ENCODE measurements at regions not wholly inside any gene's neighbourhood (a gene's known extent, or its start where the extent isn't known, plus 50 kb on each side); places are given as distances from the start of the nearest gene placed in this dataset.
"Not testable (repeated sequence)": the region's sequence is repeated elsewhere in the genome, so short reads cannot be mapped to it uniquely, and the experiment has no call there.

DNA sequence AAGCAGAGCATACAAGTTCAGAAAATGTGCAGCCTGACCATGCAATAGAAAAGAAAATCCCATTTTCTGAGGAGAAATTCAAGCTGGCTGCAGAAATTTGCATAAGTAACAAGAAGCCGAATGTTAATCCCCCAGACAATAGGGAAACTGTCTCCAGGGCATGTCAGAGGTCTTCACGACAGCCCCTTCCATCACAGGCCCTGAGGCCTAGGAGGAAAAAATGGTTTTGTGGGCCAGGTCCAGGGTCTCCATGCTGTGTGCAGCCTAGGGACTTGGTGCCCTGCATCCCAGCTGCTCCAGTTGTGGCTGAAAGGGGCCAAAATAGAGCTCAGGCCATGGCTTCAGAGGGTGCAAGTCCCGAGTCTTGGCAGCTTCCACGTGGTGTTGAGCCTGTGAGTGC lies 225.8 kb upstream of the MSX2 start:
- DNase-seq, result not testable (repeated sequence)

GRCh38 chr5:174500636-174501035 lies 223.7 kb upstream of the MSX2 start:
- no peak for DNase-seq

DNA sequence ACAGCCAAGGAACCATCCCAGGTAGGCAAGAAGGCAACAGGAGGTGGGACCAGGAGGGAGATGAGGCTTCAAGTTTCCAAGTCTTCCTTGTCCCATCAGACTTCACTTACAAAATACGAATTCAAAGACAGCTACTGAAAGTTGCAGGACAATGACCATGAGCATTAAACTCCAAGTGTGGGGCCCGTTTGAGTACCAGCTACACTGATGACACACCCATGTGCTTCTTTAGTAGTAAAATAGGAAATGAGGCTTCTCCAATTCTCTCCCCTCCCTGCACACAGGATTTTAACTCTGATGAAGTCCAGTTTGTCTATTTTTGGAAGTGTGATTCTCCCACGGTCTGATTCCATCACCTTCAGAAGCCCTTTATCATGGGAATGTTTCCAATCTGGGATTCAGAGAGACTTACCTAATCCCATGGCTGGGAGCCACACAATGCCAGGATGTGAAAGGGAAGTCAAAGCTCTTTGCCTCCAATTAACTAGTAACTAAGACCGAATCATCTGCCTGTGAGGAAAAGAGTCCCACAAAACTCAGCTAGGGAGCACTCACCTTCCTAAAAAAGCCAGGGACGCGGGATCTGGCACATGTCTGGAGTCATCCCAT lies 222.8 kb upstream of the MSX2 start:
- DNase-seq, result peak; percentile 36

- DNase-seq, result no peak
Measured at GRCh38 chr5:174503086-174503460, 221.3 kb upstream of the MSX2 start.

DNA sequence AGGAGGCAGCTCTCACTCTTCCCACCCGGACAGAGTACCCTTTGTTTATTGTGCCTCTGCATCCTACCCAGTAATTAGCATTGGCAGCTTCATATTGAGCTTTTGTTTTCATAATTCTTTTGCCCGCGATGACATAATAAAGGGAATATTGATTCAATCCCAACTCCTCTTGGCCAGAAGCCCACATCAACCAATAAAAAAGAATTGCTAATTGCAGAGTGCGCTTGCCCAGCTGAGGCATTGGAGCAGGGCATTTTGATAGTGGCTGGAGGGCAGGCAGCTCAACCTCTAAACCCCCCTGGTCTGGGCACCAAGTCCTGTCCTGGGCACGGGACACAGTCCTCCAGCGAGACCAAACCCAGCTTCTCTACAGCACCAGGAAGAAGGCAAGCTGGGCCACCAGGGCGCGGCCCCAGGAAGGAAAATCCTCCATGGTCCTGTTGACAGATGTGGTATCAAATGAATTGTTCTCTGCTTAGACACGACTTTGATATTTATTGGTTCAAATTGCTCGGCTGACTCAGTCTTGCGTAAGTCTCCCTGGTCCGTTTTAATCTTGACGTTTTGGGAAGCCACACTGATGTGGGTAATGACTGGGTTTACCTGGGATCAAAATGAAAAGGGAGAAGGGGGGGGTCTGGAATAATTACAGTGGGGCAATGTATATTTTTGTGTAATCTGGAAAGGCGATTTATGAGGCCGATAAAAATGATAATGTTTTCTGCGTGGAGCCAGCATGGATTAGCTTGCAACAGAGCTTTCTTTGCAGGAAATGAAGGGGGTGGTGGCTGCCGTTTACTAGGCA lies 220.7 kb upstream of the MSX2 start:
- DNase-seq, result peak; percentile 77

- DNase-seq, result no peak
Measured at GRCh38 chr5:174504266-174504726, 220.1 kb upstream of the MSX2 start.

GRCh38 chr5:174505621-174506020 lies 218.8 kb upstream of the MSX2 start:
- peak; percentile 45 for DNase-seq

- not testable (repeated sequence) for DNase-seq
Measured at GRCh38 chr5:174510782-174511453, 213.5 kb upstream of the MSX2 start.

GRCh38 chr5:174511714-174512253 lies 212.6 kb upstream of the MSX2 start:
- no peak for DNase-seq

DNA sequence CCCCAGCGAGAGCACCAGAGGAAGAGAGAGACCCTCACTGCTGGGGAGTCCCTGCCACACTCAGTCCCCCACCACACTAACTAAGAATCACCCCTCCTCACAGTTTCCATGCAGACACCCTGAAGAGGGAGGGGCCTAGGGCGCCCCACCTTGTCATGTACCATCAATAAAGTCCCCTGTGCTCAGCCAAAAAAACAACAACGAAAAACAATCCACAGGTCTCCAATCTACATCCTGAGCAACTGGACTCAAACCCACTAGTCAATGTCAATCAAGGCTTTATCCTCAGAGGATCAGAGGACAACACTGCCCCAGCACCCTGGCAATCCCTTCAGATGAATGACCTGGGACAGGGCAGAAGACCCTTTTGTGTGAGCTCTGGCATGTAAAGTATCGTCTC lies 210.1 kb upstream of the MSX2 start:
- DNase-seq, result no peak

GRCh38 chr5:174514983-174515394 lies 209.4 kb upstream of the MSX2 start:
- DNase-seq, result no peak

DNA sequence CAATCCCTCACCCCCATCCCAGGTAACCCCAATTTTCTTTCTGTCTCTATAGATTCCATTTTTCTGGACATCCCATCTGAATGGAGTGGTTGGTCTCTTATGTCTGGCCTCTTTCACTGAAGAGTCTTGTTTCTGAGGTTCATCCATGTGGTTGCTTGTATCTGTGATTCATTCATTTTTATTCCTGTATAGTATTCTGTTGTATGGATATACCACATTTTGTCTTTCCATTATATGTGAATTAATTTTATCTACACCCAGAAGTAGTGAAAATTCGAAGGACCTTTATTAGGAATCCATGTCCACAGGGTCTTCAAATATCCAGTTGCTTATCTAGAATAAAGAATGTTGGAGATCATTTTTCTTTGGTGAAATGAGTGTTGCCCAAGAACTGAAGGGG lies 207.6 kb upstream of the MSX2 start:
- no peak for DNase-seq

GRCh38 chr5:174518512-174518911 lies 205.9 kb upstream of the MSX2 start:
- peak; percentile 59 for DNase-seq

DNA sequence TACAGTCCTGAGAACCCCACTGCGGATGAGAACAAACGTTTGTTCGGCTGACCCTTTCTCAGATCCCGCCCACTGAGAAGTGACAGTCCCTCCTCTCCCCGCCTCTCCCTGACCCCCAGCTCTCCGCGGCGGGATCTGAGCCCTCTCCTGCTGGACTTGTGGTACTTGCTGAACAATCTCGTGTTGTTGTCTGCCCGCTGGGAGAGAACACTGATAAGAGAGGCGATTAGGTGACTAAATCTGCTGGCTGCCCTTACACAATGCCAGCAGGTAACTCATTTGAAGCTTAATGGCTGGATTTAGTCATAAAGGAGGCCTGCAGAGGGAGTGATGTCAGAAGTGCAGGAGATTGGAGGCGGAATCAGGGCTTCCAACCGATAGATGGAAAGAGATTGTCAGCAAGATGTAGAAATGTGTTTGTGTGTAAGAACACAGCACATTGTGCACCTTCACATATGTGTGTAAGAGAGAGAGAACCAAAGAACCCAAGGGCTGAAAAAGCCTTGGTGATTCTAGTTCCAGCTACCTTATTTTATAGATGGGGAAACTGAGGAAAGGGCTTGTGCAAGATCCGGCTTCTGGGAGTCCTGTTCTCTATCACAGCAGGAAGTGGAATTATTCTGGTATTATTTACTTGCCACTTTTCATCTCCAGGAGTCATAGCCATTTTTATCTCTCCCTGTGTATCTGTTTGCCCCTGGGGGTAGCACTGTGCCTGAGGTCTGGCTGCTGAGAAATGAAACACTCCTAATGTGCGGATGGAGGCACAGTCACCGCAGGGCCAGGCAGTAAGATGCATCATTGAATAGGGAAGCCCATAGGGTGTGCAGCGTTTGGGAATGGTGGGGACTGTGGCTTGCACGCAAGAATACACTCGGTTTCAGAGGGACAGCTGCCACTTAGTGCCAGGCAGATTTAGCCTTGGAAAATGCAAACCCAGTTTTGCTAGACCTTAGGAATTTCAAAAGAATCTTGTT lies 203.7 kb upstream of the MSX2 start:
- DNase-seq, result no peak

DNA sequence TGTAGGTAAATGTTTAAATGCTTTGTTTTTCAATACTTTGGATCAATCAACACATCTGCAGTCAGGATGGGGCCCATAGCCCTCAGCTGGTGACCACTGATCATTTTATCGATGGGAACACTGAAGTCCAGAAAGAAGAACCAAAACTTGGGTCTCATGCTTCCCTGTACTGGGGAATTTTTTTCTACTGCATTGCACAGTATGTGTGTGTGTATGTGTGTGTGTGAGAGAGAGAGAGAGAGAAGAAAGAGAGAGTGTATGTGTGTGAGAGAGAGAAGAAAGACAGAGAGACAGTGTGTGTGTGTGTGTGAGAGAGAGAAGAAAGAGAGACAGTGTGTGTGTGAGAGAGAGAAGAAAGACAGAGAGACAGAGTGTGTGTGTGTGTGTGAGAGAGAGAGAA lies 202.9 kb upstream of the MSX2 start:
- DNase-seq, result no peak

- no peak for DNase-seq
Measured at GRCh38 chr5:174522480-174523260, 201.7 kb upstream of the MSX2 start.

- DNase-seq, result no peak
Measured at GRCh38 chr5:174523311-174524071, 200.9 kb upstream of the MSX2 start.

GRCh38 chr5:174524351-174524750 lies 200.0 kb upstream of the MSX2 start:
- no peak for DNase-seq

- DNase-seq, result no peak
Measured at GRCh38 chr5:174526177-174526576, 198.2 kb upstream of the MSX2 start.

GRCh38 chr5:174527916-174528540 lies 196.4 kb upstream of the MSX2 start:
- no peak for DNase-seq
